GM11168 (cell line): ENCODE measurements at regions not wholly inside any gene's neighbourhood (a gene's known extent, or its start where the extent isn't known, plus 50 kb on each side); places are given as distances from the start of the nearest gene placed in this dataset.

Experiments used
- in situ Hi-C: fragments of 300-500 bp; cut with MboI; formaldehyde crosslinking; loops from one replicate; pipeline ENCODE4 v1.12.0; 2022; ENCODE audit warnings: low sequenced_read_pairs; ENCODE audit not compliant: unreplicated experiment

DNA sequence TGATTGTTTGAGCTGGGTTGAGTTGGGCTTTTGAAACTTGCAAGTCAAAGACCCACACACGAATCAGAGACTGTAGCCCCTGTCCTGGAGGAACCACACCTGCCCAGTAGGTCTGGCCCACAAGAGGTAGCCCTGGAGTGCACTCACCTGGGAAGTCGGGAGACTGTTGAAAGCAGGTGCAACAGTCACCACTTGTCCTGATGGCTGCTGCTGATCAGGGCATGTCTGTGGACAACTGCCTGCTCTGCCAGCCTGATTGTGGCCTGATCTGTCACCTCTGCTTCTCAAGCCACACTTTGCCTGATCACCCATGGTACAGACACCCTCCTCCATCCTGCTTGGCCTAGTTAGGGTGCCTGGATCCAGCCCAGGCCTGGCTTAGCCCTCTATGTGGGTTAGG, 105.0 kb upstream of the HAAO start:
- in situ Hi-C loops, result no loop called here

DNA sequence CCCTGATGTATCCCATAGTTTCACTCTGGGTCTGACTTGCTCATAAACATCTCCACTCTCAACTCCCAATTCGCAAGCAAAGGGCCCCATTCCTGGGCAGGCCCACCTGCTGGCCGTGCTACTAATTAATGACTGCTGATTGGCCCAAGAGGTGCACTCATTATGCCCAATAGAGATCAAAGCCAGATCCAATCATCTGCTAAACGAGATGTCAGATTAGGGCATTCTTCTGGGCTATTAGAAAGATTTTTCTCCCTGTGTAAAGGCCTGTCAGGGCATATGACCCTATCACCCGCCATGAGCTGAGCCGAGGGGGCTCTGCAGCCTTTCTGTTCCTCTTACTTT, 103.4 kb upstream of the HAAO start:
- in situ Hi-C loops, result no loop called here

DNA sequence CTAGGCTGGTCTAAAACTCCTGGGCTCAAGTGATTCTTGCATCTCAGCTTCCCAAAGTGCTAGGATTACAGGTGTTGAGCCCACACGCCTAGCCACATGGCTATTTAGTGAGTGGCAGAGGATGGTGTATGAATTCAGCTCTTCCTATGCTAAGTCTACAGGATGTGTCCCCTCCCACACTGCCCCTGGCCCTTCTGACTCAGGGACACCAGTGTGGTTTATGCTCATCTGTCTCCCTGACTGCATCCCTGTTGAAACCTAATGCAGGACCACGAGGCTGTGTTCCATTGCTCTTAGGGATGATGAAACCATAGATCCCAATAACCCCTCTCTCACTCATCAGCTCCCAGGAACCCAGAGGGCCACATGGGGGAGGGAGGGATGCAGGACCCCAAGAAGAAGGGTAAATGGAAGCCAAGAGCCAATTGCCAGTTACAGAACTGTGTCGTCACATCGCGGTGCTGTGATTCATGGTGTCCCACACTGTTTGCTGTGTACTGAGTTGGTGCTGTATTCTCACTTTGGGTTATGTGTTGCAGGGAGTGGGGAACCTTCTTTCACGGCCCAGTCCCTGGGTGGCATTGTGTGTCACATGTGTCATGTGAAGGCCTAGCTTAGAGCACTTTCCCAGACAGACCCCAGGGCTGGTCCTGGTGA, 102.9 kb upstream of the HAAO start:
- in situ Hi-C loops, result no loop called here

DNA sequence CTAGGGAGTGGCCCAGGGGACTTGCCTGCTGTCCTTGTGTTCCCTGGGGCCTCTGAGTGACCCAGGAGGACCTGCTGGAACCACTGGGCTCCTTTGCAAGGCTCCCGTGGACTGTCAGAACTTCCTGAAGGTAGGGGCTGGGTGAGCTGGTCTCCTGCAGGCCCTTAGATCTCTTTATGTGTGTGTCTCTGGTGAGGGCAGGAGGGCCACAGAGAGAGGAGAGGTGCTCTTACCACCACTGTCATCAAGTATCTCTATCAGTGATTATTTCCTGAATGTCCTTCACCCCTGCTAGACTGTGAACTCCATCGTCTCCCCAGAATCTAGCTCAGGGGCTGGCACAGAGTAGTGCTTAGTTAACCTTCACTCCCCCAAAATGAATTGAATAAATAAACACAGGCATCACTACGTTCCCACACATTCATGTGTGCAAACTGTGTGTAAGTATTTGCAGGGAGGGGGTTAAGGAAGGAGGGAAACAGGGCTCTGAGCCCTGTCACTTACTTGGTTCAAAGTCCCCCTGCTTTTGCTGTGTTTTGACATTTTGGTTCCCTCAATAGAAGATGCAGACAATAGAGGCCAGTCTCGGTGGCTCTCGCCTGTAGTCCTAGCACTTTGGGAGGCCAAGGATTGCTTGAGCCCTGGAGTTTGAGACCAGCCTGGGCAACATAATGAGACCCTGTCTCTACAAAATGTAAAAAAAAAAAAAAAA, 100.8 kb upstream of the HAAO start:
- in situ Hi-C loops, result no loop called here

DNA sequence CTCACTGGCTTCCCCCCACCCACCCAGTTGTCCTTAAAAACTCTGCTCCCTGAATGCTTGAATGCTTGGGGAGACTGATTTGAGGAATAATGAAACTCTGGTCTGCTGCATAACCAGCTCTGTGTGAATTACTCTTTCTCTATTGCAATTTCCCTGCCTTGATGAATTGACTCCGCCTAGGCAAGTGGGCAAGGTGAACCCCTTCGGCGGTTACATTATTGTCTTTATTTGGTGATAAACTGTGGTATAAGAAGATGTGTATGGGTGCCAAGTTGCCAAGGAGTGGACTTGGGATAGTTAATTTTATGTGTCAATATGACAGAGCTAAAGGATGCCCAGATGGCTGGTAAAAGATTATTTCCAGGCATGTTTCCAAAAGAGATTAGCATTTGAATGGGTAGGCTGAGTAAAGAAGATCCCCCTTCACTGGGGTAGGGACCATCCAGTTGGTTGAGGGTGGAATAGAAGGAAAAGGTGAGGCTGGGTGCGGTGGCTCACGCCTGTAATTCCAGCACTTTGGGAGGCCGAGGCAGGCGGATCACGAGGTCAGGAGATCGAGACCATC, 98.5 kb upstream of the HAAO start:
- in situ Hi-C loops, result no loop called here

DNA sequence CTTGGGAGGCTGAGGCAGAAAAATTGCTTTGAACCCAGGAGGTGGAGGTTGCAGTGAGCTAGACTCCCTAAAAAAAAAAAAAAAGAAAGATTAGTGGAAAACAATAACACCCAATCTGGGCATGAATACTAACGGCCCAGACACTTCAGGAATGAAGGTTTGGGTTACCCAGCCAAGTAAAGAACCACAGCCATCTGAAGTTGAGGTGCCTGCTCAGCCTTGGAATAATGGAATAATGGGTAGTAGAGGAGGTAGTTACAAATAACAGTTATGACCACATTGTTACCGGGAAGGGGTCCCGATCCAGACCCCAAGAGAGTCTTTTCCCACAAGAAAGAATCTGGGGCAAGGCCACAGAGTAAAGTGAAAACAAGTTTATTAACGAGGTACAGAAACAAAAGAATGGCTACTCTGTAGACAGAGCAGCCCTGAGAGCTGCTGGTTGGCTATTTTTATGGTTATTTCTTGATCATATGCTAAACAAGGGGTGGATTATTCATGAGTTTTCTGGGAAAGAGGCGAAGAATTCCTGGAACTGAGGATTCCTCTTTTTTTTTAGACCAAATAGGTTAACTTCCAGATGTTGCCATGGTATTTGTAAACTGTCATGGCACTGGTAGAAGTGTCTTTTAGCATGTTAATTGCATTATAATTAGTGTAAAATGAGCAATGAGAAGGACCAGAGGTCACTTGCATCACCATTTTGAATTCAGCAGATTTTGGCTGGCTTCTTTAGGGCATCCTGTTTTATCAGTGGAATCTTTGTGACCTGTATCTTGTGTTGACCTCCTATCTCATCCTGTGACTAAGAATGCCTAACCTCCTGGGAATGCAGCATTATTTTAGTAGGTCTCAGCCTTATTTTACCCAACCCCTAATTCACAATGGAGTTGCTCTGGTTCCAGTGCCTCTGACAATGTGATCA, 96.2 kb upstream of the HAAO start:
- in situ Hi-C loops, result no loop called here

DNA sequence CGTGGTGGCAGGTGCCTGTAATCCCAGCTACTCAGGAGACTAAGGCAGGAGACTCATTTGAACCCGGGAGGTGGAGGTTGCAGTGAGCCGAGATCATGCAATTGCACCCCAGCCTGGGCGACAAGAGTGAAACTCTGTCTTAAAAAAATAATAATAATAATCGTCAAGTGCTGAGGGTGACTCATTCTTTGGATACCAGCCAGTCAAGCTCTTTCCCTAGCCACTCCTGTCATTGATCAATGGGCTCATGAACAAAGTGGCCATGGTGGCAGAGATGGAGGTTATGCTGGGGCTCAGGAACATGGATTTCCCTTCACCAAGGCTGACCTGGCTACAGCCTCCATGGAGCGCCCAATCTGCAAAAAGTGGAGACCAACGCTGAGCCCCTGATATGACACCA, 94.5 kb upstream of the HAAO start:
- in situ Hi-C loops, result no loop called here

DNA sequence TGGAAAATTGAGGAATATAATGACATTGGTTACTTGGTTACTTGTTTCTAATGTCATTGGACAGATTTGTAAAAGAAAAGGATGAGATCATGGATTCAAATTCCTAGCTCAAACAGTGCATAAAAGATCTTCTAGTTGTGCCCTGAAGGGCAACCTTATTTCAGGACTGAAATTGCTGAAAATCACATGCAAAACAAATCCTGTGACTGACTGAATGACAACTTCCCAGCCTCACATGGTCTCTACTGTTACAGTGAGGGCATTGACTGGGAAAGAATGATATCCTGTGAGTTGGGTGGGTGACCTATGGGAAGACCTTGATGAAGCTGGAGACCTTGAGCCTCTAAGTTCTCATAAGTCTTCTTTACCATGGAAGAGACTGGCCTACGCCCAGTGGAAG, 90.4 kb upstream of the HAAO start:
- in situ Hi-C loops, result no loop called here

DNA sequence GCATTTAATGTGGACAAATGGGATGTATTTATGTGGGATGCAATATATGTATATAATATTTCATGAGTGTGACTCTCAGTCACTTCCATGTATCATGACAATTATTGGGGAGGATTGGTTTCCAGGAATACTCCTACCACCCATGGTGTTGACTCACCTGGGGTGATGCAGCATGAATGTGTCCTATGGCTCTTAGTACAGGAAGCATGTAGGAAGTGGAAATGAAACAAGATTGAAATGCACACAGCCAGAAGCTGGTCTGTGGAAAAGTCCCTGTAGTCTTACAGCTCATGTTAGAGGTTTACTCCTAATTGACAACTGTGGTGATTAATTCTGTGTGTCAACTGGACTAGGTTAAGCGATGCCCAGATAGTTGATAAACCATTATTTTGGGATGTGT, 89.3 kb upstream of the HAAO start:
- in situ Hi-C loops, result no loop called here

DNA sequence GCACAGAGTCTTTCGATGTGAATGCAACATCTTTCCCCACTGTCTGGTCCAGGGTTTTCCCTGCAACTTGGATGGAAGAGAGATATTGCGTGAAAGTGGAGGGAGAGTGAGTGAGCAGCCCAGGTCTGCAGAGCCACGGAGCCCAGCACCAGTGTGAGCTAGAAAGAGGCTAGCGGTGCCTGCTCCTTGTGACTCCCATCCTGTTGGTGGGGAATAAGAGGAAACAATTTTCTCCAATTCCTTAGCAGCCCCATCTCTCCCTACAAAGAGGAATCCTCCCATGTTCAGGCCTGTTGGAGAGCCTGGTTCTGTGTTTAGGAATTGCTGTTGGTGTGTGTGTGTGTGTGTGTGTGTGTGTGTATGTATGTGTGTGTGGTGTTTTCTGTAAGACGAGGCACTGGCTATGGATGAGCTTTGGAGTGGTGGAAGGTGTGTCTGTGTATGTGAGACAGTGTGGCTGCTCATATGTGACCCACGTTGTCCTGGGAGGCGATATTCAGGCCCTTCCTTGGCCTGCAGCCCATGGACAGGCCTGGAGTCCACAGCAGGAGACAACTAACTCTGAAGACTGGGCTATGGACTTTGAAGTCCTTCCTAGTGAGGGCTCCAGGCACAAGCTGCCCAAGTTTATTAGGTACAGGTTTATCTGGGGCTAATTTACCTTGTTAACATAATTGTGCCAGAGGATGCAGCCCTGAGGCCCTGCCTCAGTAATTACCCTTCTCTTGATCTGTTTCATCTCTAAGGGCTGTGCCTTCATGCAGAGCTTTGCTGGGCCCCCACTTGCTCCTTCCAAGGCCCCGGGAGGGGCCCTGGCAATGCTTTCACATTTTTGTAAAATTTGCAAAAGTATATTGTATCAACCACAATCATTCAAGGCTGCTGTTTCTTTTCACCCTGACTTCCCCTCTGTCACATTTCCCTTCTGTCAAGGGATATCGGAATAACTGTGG, 88.6 kb upstream of the HAAO start:
- in situ Hi-C loops, result no loop called here

DNA sequence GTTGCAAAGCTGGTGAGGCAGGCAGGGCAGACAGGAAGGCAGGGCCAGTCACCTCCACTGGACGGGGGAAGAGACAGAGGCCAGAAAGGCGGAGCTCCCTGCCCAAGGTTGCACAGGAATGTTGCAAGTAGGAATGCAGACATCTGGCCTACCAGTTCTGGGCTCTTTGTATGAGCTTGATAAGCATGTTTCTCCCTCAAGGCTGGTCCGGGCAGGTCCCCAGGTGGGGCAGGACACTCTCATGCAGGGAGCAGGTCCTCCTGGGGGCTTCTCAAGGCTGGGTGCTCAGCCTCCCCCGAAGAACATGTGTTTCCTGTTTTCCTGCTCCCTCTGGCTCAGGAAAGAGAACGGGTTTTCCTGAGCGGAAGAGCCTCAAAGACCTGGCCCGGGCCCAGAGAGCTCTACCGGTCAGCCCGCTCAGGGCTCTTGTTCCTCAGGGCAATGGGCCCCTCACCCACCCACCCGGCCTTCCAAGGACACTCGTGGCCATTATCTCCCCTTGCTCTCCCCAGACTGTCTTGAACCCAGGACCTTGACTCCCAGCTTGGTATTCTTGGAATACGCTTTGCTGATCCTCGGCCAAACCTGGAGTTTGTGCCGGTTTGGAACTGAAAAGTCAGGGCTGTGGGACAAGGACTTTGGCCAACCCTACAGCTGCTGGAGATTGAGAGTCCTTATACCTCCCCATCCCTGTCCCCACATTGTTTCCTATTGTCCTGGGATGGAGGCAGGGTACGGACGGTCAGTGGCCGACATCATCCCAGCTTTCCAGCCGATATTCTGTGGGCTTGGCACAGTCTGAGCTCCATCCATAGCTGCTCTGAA, 87.7 kb upstream of the HAAO start:
- in situ Hi-C loops, result no loop called here

DNA sequence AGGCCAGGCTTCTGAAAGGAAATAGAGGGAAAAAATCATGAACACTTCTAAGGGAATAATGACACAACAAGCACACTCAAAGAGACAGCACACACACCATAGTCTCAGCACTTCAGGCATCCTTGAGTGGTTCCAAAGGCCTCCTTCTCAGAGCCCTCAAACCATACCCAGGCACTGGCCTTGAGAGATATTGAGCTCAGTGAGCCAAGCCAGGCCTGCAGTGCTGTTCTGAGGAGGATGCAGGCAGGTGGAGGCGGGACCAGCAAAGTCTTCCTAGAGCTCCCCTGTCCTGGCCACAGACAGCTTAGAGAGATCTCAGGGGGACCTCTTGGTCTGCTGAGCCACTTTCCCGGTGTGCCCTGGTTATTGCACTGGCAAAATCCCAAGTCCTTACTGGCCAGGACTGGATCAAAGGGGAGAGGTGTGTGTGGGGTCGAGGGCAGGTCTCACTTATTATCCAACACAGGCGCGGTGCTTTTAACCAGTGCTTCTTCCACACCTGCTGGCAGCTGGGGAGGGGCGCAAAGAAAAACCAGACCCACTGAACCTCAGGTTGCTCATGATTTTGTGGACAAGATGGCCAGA, 86.8 kb upstream of the HAAO start:
- in situ Hi-C loops, result no loop called here

DNA sequence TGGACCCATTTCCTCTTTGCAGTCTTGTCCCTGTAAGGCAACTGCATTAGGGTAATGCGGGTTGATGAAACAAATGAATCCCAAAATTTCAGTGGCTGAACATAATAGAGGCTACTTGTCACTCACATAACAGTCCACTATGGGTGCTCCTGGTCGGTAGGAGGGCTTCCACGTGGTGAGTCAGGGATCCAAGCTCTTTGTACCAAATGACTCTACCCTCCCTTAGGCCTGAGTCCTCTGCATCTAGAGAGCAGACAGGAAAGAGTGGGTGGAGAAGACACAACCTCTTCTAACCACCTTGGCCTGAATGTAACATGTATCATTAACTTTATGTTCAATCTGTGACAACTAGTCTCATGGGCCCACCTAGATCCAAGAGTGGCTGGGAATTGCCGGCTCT, 86.2 kb upstream of the HAAO start:
- in situ Hi-C loops, result no loop called here

DNA sequence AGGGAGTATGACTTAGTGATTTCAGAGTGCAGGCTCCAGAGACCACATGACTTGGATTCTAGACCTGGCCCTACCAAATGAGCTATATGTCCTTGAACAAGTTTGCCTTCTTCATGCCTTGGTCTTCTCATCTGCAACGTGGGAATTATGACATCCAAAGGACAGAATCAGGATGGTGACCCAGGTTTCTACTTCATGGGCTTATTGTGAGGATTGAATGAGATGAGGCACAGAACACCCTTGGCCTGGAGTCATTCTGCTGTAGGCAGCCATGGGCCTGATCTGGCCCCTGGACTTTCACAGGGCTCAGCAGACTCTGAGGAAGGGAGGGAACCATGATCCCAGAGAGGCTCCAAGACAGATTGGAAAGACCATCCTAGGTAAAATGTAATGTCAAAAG, 85.6 kb upstream of the HAAO start:
- in situ Hi-C loops, result no loop called here

DNA sequence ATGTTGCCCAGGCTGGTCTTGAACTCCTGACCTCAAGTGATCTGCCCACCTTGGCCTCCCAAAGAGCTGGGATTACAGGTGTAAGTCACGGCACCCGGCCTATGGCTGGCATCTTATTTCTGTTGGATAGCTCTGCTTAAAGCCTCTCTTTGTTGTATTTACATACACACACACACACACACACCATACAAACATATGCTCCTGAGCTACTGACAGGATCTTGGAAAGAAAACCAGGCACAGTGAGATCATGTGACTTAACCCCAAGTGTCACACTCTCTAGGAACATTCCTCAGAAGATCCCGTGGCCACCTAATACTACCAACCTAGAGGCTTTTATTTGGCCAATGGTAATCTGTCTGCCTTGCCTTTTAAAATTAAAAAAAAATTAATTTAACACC, 85.1 kb upstream of the HAAO start:
- in situ Hi-C loops, result no loop called here

DNA sequence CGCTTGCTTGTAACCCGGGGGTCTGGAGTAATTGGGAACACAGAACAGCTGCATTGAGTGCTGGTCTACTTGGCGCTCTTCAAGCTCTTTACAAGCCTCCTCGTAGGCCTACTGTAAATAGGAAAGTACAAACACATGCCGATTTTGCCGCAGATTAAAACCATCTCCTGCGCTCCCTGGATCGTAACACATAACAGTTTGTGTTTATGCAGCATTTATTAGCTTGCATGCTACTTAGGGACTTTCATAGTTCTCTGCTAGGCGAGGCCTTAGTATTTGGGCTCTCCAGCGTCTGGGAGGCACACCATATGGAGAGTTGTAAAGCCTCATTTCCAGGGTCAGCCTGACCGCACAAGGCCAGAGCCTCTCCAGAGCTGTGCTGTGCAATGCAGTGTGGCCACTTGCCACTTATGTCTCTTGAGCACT, 84.0 kb upstream of the HAAO start:
- in situ Hi-C loops, result no loop called here

DNA sequence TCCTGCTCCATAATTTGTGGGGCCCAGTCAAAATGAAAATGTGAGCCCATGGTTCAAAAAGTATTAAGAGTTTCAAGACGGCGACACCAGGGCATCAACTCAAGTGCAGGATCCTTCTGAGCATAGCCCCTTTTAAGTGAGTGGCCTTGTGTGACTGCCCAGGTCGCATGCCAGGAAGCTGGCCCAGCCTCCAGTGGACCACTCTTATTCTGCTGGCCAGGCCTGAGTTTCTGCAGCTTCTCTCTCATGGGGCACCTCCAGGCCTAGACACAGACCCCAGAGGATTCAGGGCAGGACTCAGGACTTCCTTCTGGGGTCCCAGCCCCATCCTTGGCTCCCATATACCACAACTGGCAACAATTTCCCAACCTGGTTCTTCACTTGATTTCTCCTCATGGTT, 83.5 kb upstream of the HAAO start:
- in situ Hi-C loops, result no loop called here

DNA sequence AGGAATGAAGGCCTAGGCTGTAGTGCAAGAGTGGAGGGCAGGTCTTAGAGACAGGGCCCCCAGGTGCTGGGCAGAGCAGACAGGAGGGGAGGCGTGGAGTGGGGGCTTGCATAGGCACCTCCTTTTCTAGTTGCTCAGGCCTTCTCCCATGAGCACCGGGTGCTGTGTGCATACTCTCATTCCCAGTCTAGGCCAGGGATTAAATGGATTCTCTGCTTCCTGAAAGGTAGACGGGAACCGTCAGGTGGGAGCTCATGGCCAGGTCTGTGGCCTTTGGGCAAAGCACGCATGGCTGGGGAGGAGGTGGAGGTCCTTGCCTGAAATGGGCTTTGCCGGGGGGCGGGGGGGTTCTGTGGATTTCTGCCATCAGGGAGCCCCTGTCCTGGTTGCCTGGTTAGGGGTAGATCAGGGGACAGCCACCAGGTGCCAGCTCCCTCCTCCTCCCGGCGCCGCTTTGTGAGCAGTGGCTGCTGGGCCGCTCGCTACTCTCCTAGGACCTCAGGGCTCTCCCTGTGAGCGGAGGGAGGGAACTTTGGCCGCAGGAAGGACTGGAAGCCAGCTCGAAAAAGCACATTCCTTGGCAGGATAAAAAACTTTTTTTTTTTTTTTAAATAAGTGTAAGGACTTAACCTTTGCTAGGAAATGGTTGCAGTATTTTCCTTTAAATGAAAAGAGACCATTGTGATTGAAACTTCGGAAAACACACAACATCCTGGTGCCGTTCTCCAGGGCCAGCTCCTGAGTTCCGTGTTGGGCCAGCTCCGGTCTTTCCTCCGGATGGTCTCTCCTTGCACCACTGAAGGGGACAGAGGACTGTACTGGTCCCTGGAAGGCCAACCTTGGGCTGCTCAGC, 82.8 kb upstream of the HAAO start:
- in situ Hi-C loops, result no loop called here
